ENCODE measurements at regions not wholly inside any gene's neighbourhood (a gene's known extent, or its start where the extent isn't known, plus 50 kb on each side); places are given as distances from the start of the nearest gene placed in this dataset.

GRCh38 chr4:162645381-162645780 is 481.6 kb upstream of the FSTL5 start:
- 44% methylated on average over 4 of the region's 4 CpGs for WGBS

GRCh38 chr4:162644346-162644745 is 480.5 kb upstream of the FSTL5 start:
- H3K4me1 ChIP-seq = no peaks in the 10 kb centered on the region
- H3K27me3 ChIP-seq = no peaks in the 10 kb centered on the region
- no peak overlapping the region for H3K27ac ChIP-seq
- WGBS = 50% methylated on average over 1 of the region's 1 CpG
- H3K4me3 ChIP-seq = no peak overlapping the region
- H3K9me3 ChIP-seq = no peaks in the 10 kb centered on the region
- H3K36me3 ChIP-seq = no peaks in the 10 kb centered on the region
- TF ChIP-seq EP300 (IDR thresholded peaks at IDR 0.05) (no peak), CTCF (IDR thresholded peaks at IDR 0.05) (no peak), POLR2A (IDR thresholded peaks at IDR 0.05) (no peak), POLR2AphosphoS5 (IDR thresholded peaks at IDR 0.05) (no peak)
- no peak for DNase-seq (ENCODE audit: low spot score in 2 of 2)

More at GRCh38 chr4:162645381-162645780, 481.6 kb upstream of the FSTL5 start:
- Histone ChIP-seq H3K27me3 (no peaks in the 10 kb centered on the region), H3K4me3 (no peak overlapping the region), H3K9me3 (no peaks in the 10 kb centered on the region), H3K4me1 (no peaks in the 10 kb centered on the region), H3K36me3 (no peaks in the 10 kb centered on the region), H3K27ac (no peak overlapping the region)
- TF ChIP-seq EP300 (IDR thresholded peaks at IDR 0.05) (no peak), CTCF (IDR thresholded peaks at IDR 0.05) (no peak), POLR2A (IDR thresholded peaks at IDR 0.05) (no peak), POLR2AphosphoS5 (IDR thresholded peaks at IDR 0.05) (no peak)
- no peak for DNase-seq (ENCODE audit: low spot score in 2 of 2)

GRCh38 chr4:162640152-162640551 is 476.4 kb upstream of the FSTL5 start:
- Histone ChIP-seq H3K27ac (no peak overlapping the region), H3K4me3 (no peak overlapping the region), H3K36me3 (no peaks in the 10 kb centered on the region), H3K9me3 (no peaks in the 10 kb centered on the region), H3K27me3 (no peaks in the 10 kb centered on the region), H3K4me1 (no peaks in the 10 kb centered on the region)
- 96% methylated on average over 13 of the region's 13 CpGs for WGBS
- TF ChIP-seq POLR2AphosphoS5 (IDR thresholded peaks at IDR 0.05) (no peak), CTCF (IDR thresholded peaks at IDR 0.05) (no peak), EP300 (IDR thresholded peaks at IDR 0.05) (no peak), POLR2A (IDR thresholded peaks at IDR 0.05) (no peak)
- DNase-seq (ENCODE audit: low spot score in 2 of 2) = no peak

GRCh38 chr4:162634390-162634789 is 470.6 kb upstream of the FSTL5 start:
- no peak for DNase-seq (ENCODE audit: low spot score in 2 of 2)
- 55% methylated on average over 2 of the region's 2 CpGs for WGBS
- no peaks in the 10 kb centered on the region for H3K9me3 ChIP-seq
- H3K36me3 ChIP-seq = no peaks in the 10 kb centered on the region
- H3K27ac ChIP-seq = no peak overlapping the region
- H3K4me3 ChIP-seq = no peak overlapping the region
- no peaks in the 10 kb centered on the region for H3K27me3 ChIP-seq
- TF ChIP-seq EP300 (IDR thresholded peaks at IDR 0.05) = no peak
- no peak for TF ChIP-seq POLR2A (IDR thresholded peaks at IDR 0.05)
- no peak for TF ChIP-seq CTCF (IDR thresholded peaks at IDR 0.05)
- no peak for TF ChIP-seq POLR2AphosphoS5 (IDR thresholded peaks at IDR 0.05)
- no peaks in the 10 kb centered on the region for H3K4me1 ChIP-seq

- Histone ChIP-seq H3K4me1 (no peaks in the 10 kb centered on the region), H3K27ac (no peak overlapping the region), H3K36me3 (no peaks in the 10 kb centered on the region), H3K27me3 (no peaks in the 10 kb centered on the region), H3K9me3 (no peaks in the 10 kb centered on the region), H3K4me3 (no peak overlapping the region)
- 52% methylated on average over 2 of the region's 2 CpGs for WGBS
- no peak for DNase-seq (ENCODE audit: low spot score in 2 of 2)
- TF ChIP-seq POLR2AphosphoS5 (IDR thresholded peaks at IDR 0.05) (no peak), POLR2A (IDR thresholded peaks at IDR 0.05) (no peak), EP300 (IDR thresholded peaks at IDR 0.05) (no peak), CTCF (IDR thresholded peaks at IDR 0.05) (no peak)
Observed at GRCh38 chr4:162622664-162623063, 458.9 kb upstream of the FSTL5 start.
